ENCODE measurements at regions not wholly inside any gene's neighbourhood (a gene's known extent, or its start where the extent isn't known, plus 50 kb on each side); places are given as distances from the start of the nearest gene placed in this dataset.

GRCh38 chr2:150595803-150596470 lies 108.5 kb upstream of the RND3 start:
- no peaks in the 10 kb centered on the region for H3K4me1 ChIP-seq (ENCODE audit: low read depth)
- no peak for TF ChIP-seq CTCF (IDR thresholded peaks at IDR 0.05)
- DNase-seq (no peak), ATAC-seq (no peak)
- H3K4me3 ChIP-seq = no peak overlapping the region
- intact Hi-C loops (cut with DNase I, micrococcal nuclease) = no loop called here
- H3K9me3 ChIP-seq = no peaks in the 10 kb centered on the region
- H3K36me3 ChIP-seq (ENCODE audit: low read depth) = no peaks in the 10 kb centered on the region

- no peak for ATAC-seq
- Histone ChIP-seq H3K4me1 (ENCODE audit: low read depth) (no peaks in the 10 kb centered on the region), H3K4me3 (no peak overlapping the region), H3K9me3 (no peaks in the 10 kb centered on the region), H3K36me3 (ENCODE audit: low read depth) (no peaks in the 10 kb centered on the region)
- TF ChIP-seq CTCF (IDR thresholded peaks at IDR 0.05) = no peak
- no peak for DNase-seq
- intact Hi-C loops (cut with DNase I, micrococcal nuclease) = no loop called here
Measured at GRCh38 chr2:150594299-150594698, 106.8 kb upstream of the RND3 start.

- intact Hi-C loops (cut with DNase I, micrococcal nuclease) = no loop called here
- no peaks in the 10 kb centered on the region for H3K4me1 ChIP-seq (ENCODE audit: low read depth)
- DNase-seq = no peak
Measured at GRCh38 chr2:150591496-150592285, 104.2 kb upstream of the RND3 start.

GRCh38 chr2:150589681-150590080 lies 102.2 kb upstream of the RND3 start:
- no peak overlapping the region for H3K4me3 ChIP-seq
- DNase-seq (no peak), ATAC-seq (no peak)
- TF ChIP-seq CTCF (IDR thresholded peaks at IDR 0.05) = no peak
- no peaks in the 10 kb centered on the region for H3K36me3 ChIP-seq (ENCODE audit: low read depth)
- no peaks in the 10 kb centered on the region for H3K4me1 ChIP-seq (ENCODE audit: low read depth)
- intact Hi-C loops (cut with DNase I, micrococcal nuclease) = no loop called here
- H3K9me3 ChIP-seq = no peaks in the 10 kb centered on the region

More at GRCh38 chr2:150591496-150592285, 104.2 kb upstream of the RND3 start:
- Histone ChIP-seq H3K36me3 (ENCODE audit: low read depth) (no peaks in the 10 kb centered on the region), H3K9me3 (no peaks in the 10 kb centered on the region), H3K4me3 (no peak overlapping the region)
- TF ChIP-seq CTCF (IDR thresholded peaks at IDR 0.05) = no peak
- no peak for ATAC-seq

GRCh38 chr2:150588506-150588870 lies 101.0 kb upstream of the RND3 start:
- ATAC-seq = no peak
- Histone ChIP-seq H3K4me3 (no peak overlapping the region), H3K4me1 (ENCODE audit: low read depth) (no peaks in the 10 kb centered on the region), H3K36me3 (ENCODE audit: low read depth) (no peaks in the 10 kb centered on the region), H3K9me3 (no peaks in the 10 kb centered on the region)
- no peak for DNase-seq
- intact Hi-C loops (cut with DNase I, micrococcal nuclease) = no loop called here
- no peak for TF ChIP-seq CTCF (IDR thresholded peaks at IDR 0.05)

Measured in mucosa of descending colon (tissue), 3 donors.